HepG2 (cell line): ENCODE measurements at regions not wholly inside any gene's neighbourhood (a gene's known extent, or its start where the extent isn't known, plus 50 kb on each side); places are given as distances from the start of the nearest gene placed in this dataset.

Experiments used
- ATAC-seq: fragments of 200-7000 bp; cut with Tn5 transposase; 3 replicates; pipeline ENCODE4 v1.9.1; 2020; ENCODE audit warnings: mild to moderate bottlenecking, moderate library complexity
- BruUV-seq: library from RNA; stranded (reverse); fragments of 400-500 nt; replicated peaks from 2 replicates; lab custom pipeline; 2021; lab: Mats Ljungman, UMichigan
- CTCF ChIA-PET: fragments of 300-600 bp; formaldehyde crosslinking; extraction: SDS; loops from one replicate; lab custom pipeline; 2021; ENCODE audit warnings: low total read pairs, inconsistent platforms, low intra/inter-chr PET ratio; lab: Yijun Ruan, JAX
- POLR2A ChIA-PET: fragments of 350-600 bp; sonication (Branson Sonifier 250); formaldehyde crosslinking; loops from one replicate; lab custom pipeline; 2020; ENCODE audit warnings: antibody characterized with exemption, inconsistent platforms; lab: Yijun Ruan, JAX
- DNase-seq: peaks from one replicate; pipeline ENCODE4 v3.0.0-alpha.2; 2015; ENCODE audit warnings: low spot score
- FAIRE-seq: peaks from 3 replicates; lab custom pipeline; 2011; peaks lifted over from hg19 to GRCh38; lab: Jason Lieb, UNC
- H2AFZ ChIP-seq: one replicate; pipeline ENCODE4 v1.6.1; 2011; ENCODE audit warnings: low read length, inconsistent platforms
- H3K27ac ChIP-seq: fragments of 300-600 bp; 3 replicates; pipeline ENCODE4 v1.8.0; 2011; ENCODE audit warnings: mixed run types, mild to moderate bottlenecking, mixed read lengths, low read length, inconsistent platforms; ENCODE audit not compliant: insufficient read depth; ENCODE audit errors: extremely low read length
- H3K27me3 ChIP-seq, 2 experiments: fragments of 200-600 bp in 1 of 2; 2 replicates in 1 of 2; 3 replicates in 1 of 2; pipeline versions ENCODE4 v1.6.0 to v1.8.0; 2011; ENCODE audit warnings: low read length in 2 of 2, mild to moderate bottlenecking in 2 of 2, moderate library complexity in 2 of 2, inconsistent platforms in 1 of 2; ENCODE audit not compliant: insufficient read depth in 2 of 2, control insufficient read depth in 1 of 2
- H3K36me3 ChIP-seq, 2 experiments: fragments of 200-600 bp in 1 of 2; replicated peaks in 1 of 2; 2 replicates in 1 of 2; 3 replicates in 1 of 2; pipeline versions ENCODE4 v1.5.1 to v1.8.0; 2011; ENCODE audit warnings: low read length in 2 of 2, inconsistent platforms in 1 of 2; ENCODE audit not compliant: insufficient read depth in 2 of 2, control insufficient read depth in 1 of 2
- H3K4me1 ChIP-seq: 2 replicates; pipeline ENCODE4 v1.5.1; 2012; ENCODE audit warnings: low read length, inconsistent platforms; ENCODE audit not compliant: insufficient read depth
- H3K4me2 ChIP-seq: 2 replicates; pipeline ENCODE4 v1.6.0; 2011; ENCODE audit warnings: low read depth, low read length, inconsistent platforms
- H3K4me3 ChIP-seq, 3 experiments: fragments of 200-600 bp in 1 of 3; sonication (generic), shearing (Covaris generic) in 1 of 3; replicated peaks in 1 of 3; 2 replicates each; pipeline ENCODE4 v1.5.1; 2011 to 2016; ENCODE audit warnings: low read length in 3 of 3, inconsistent platforms in 2 of 3, low read depth in 2 of 3, mild to moderate bottlenecking in 2 of 3, control low read depth in 1 of 3, mixed read lengths in 1 of 3; ENCODE audit not compliant: insufficient read depth in 1 of 3
- H3K79me2 ChIP-seq: one replicate; pipeline ENCODE4 v1.6.1; 2011; ENCODE audit warnings: low read length, inconsistent platforms; ENCODE audit not compliant: insufficient read depth
- H3K9ac ChIP-seq: 2 replicates; pipeline ENCODE4 v1.6.0; 2011; ENCODE audit warnings: mild to moderate bottlenecking, low read depth, low read length, inconsistent platforms; ENCODE audit not compliant: insufficient read depth
- H3K9me3 ChIP-seq: 2 replicates; pipeline ENCODE4 v1.5.1; 2012; ENCODE audit warnings: mild to moderate bottlenecking, low read length
- H4K20me1 ChIP-seq: 2 replicates; pipeline ENCODE4 v1.6.0; 2011; ENCODE audit warnings: inconsistent platforms, mild to moderate bottlenecking, low read length, moderate library complexity; ENCODE audit not compliant: insufficient read depth
- CC2D1A ChIP-seq: sonication (generic); formaldehyde crosslinking; IDR thresholded peaks from 2 replicates; pipeline ENCODE4 v1.8.1; 2023; ENCODE audit warnings: mild to moderate bottlenecking, missing genetic modification reagents
- ESRRA ChIP-seq: sonication (generic); formaldehyde crosslinking; IDR thresholded peaks from 2 replicates; pipeline ENCODE4 v1.5.1; 2020; ENCODE audit warnings: mild to moderate bottlenecking, low read depth, missing genetic modification reagents
- FLYWCH1 ChIP-seq: sonication (generic); formaldehyde crosslinking; IDR thresholded peaks from 2 replicates; pipeline ENCODE4 v1.8.1; 2023; ENCODE audit warnings: mild to moderate bottlenecking, missing genetic modification reagents
- HMG20B ChIP-seq: conservative IDR thresholded peaks from 2 replicates; pipeline ENCODE4 v1.6.1; 2016; ENCODE audit warnings: missing genetic modification reagents, missing compliant biosample characterization
- HOXD1 ChIP-seq: sonication (generic); formaldehyde crosslinking; IDR thresholded peaks from 2 replicates; pipeline ENCODE4 v1.5.0; 2020; ENCODE audit warnings: missing genetic modification reagents
- NFE2L2 ChIP-seq: fragments of 150-350 bp; IDR thresholded peaks from 2 replicates; pipeline ENCODE4 v1.6.1; 2014; ENCODE audit warnings: low read length
- NFIB ChIP-seq: sonication (generic); formaldehyde crosslinking; IDR thresholded peaks from 2 replicates; pipeline ENCODE4 v1.9.0; 2021; ENCODE audit warnings: missing genetic modification reagents, mild to moderate bottlenecking, borderline replicate concordance
- RCOR2 ChIP-seq: IDR thresholded peaks from 2 replicates; pipeline ENCODE4 v1.6.1; 2016; ENCODE audit warnings: missing biosample characterization, missing genetic modification reagents
- SALL2 ChIP-seq: sonication (generic); formaldehyde crosslinking; IDR thresholded peaks from 2 replicates; pipeline ENCODE4 v1.8.1; 2023; ENCODE audit warnings: mild to moderate bottlenecking, missing genetic modification reagents, inconsistent platforms
- SAP130 ChIP-seq: IDR thresholded peaks from 2 replicates; pipeline ENCODE4 v1.6.1; 2016; ENCODE audit warnings: low read depth
- SRSF4 ChIP-seq: fragments of 200-400 bp; formaldehyde crosslinking; IDR thresholded peaks from one replicate; pipeline ENCODE4 v1.6.1; 2018; ENCODE audit warnings: mild to moderate bottlenecking, low read depth, low read length, moderate library complexity; ENCODE audit not compliant: poor library complexity, severe bottlenecking
- ZEB1 ChIP-seq: IDR thresholded peaks from 2 replicates; pipeline ENCODE4 v1.6.1; 2012; ENCODE audit warnings: mild to moderate bottlenecking, low read depth, inconsistent platforms; ENCODE audit not compliant: insufficient replicate concordance
- ZFY ChIP-seq: sonication (generic); formaldehyde crosslinking; IDR thresholded peaks from 2 replicates; pipeline ENCODE4 v1.4.0; 2020; ENCODE audit warnings: missing genetic modification reagents
- ZNF121 ChIP-seq: sonication (generic); formaldehyde crosslinking; IDR thresholded peaks from 2 replicates; pipeline ENCODE4 v1.5.0; 2020; ENCODE audit warnings: mild to moderate bottlenecking, missing genetic modification reagents
- ZNF136 ChIP-seq: sonication (generic); formaldehyde crosslinking; IDR thresholded peaks from 2 replicates; pipeline ENCODE4 v1.8.1; 2022; ENCODE audit warnings: low read depth, mild to moderate bottlenecking, moderate library complexity, missing genetic modification reagents
- WGBS: methylation state at CpG from one replicate; pipeline ENCODE4 v1.1.6; 2017; ENCODE audit warnings: low lambda C conversion rate; 5-methylcytosine and 5-hydroxymethylcytosine counted together
- in situ Hi-C: cut with HindIII; loops from 2 replicates; pipeline ENCODE4 v1.10.0; 2017; ENCODE audit warnings: low pct_unique_long_range_greater_than_20kb; ENCODE audit not compliant: extremely low pct_ligation_motif_present
- intact Hi-C: fragments of 100-400 bp; cut with micrococcal nuclease; formaldehyde crosslinking; loops from one replicate; pipeline ENCODE4 v1.10.0; 2022; ENCODE audit not compliant: unreplicated experiment
- TF ChIP-seq, protein P1 (sequence below): sonication (generic); formaldehyde crosslinking; IDR thresholded peaks from 2 replicates; pipeline ENCODE4 v1.4.0; 2020; ENCODE audit warnings: missing genetic modification reagents, low read depth, mild to moderate bottlenecking, borderline replicate concordance
- TF ChIP-seq, protein P2 (sequence below): IDR thresholded peaks from 2 replicates; pipeline ENCODE4 v1.6.1; 2016; ENCODE audit warnings: low read depth, missing genetic modification reagents, missing compliant biosample characterization
- TF ChIP-seq, protein P3 (sequence below): sonication (generic); formaldehyde crosslinking; IDR thresholded peaks from 2 replicates; pipeline ENCODE4 v1.4.0; 2020; ENCODE audit warnings: missing genetic modification reagents

DNA sequence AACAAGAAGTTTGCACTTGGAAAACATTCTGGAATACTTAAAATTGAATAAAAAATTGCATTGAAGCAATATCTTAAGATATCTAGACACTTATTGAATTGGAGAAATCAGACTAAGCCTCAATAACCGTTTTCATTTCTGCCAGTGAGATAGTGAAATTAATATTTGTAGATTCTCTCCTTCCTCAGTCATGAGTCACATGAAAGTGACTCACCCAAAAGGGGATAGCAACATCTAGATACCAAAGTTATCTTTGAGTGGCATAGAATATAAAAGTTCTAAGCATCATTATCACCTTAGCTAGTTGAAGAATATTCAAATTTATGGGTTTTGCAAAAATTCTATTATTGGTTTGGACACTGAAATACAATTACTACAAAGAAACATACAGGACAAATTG, 614.8 kb upstream of the ZNF717 start (continued):
- TF ChIP-seq, protein P1, sequence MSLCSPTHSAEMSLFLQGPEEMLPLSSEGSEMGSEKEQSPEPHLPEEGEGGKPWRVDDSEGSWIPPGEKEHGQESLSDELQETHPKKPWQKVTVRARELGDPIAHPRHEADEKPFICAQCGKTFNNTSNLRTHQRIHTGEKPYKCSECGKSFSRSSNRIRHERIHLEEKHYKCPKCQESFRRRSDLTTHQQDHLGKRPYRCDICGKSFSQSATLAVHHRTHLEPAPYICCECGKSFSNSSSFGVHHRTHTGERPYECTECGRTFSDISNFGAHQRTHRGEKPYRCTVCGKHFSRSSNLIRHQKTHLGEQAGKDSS, result no peak
- TF ChIP-seq, protein P2, sequence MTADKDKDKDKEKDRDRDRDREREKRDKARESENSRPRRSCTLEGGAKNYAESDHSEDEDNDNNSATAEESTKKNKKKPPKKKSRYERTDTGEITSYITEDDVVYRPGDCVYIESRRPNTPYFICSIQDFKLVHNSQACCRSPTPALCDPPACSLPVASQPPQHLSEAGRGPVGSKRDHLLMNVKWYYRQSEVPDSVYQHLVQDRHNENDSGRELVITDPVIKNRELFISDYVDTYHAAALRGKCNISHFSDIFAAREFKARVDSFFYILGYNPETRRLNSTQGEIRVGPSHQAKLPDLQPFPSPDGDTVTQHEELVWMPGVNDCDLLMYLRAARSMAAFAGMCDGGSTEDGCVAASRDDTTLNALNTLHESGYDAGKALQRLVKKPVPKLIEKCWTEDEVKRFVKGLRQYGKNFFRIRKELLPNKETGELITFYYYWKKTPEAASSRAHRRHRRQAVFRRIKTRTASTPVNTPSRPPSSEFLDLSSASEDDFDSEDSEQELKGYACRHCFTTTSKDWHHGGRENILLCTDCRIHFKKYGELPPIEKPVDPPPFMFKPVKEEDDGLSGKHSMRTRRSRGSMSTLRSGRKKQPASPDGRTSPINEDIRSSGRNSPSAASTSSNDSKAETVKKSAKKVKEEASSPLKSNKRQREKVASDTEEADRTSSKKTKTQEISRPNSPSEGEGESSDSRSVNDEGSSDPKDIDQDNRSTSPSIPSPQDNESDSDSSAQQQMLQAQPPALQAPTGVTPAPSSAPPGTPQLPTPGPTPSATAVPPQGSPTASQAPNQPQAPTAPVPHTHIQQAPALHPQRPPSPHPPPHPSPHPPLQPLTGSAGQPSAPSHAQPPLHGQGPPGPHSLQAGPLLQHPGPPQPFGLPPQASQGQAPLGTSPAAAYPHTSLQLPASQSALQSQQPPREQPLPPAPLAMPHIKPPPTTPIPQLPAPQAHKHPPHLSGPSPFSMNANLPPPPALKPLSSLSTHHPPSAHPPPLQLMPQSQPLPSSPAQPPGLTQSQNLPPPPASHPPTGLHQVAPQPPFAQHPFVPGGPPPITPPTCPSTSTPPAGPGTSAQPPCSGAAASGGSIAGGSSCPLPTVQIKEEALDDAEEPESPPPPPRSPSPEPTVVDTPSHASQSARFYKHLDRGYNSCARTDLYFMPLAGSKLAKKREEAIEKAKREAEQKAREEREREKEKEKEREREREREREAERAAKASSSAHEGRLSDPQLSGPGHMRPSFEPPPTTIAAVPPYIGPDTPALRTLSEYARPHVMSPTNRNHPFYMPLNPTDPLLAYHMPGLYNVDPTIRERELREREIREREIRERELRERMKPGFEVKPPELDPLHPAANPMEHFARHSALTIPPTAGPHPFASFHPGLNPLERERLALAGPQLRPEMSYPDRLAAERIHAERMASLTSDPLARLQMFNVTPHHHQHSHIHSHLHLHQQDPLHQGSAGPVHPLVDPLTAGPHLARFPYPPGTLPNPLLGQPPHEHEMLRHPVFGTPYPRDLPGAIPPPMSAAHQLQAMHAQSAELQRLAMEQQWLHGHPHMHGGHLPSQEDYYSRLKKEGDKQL (CRISPR knock-in tag), result no peak
- TF ChIP-seq SAP130 (CRISPR knock-in tag), result no peak

DNA sequence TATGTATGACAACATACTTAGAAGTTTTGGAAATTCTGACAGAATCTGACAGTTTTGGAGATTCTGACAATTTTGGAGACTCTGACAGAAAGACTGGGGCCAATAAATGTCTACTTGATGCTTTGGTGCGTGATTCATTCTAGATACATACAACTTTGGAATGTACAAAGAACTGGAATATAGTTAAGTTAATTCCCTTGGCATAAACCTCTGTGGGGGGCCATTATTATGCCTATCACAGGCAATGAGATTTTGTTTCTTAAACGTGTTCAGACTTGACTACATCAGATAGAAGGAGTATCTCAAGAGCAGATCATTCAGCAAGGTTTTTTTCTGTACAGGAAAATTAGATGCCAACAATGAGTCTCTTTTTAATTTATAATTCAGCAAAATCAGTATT, 617.6 kb upstream of the ZNF717 start:
- H3K9ac ChIP-seq, result no peak overlapping the region
- no peaks in the 10 kb centered on the region for H3K4me1 ChIP-seq
- ATAC-seq (no peak), DNase-seq (no peak), FAIRE-seq (no peak)
- H3K27me3 ChIP-seq, result no peaks in the 10 kb centered on the region
- intact Hi-C loops (no loop called here), in situ Hi-C loops (no loop called here)
- no peak overlapping the region for H3K4me2 ChIP-seq
- ChIA-PET CTCF (no interaction called here), POLR2A (no interaction called here)
- no peaks in the 10 kb centered on the region for H4K20me1 ChIP-seq
- H3K36me3 ChIP-seq, result no peaks in the 10 kb centered on the region
- WGBS, result 5% methylated on average over 2 of the region's 2 CpGs
- BruUV-seq, result no TSS peak
- H3K4me3 ChIP-seq, result no peak overlapping the region
- H3K27ac ChIP-seq, result no peak overlapping the region
- no peaks in the 10 kb centered on the region for H3K79me2 ChIP-seq
- peaks cover 12% of the 10 kb centered on the region; the same call in 1 of the 2 replicates for H3K9me3 ChIP-seq
- H2AFZ ChIP-seq, result no peak overlapping the region
- TF ChIP-seq, protein P3, sequence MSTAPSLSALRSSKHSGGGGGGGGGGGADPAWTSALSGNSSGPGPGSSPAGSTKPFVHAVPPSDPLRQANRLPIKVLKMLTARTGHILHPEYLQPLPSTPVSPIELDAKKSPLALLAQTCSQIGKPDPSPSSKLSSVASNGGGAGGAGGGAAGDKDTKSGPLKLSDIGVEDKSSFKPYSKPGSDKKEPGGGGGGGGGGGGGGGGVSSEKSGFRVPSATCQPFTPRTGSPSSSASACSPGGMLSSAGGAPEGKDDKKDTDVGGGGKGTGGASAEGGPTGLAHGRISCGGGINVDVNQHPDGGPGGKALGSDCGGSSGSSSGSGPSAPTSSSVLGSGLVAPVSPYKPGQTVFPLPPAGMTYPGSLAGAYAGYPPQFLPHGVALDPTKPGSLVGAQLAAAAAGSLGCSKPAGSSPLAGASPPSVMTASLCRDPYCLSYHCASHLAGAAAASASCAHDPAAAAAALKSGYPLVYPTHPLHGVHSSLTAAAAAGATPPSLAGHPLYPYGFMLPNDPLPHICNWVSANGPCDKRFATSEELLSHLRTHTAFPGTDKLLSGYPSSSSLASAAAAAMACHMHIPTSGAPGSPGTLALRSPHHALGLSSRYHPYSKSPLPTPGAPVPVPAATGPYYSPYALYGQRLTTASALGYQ (CRISPR knock-in tag), result no peak
- TF ChIP-seq HMG20B (CRISPR knock-in tag) (no peak), ZEB1 (no peak), CC2D1A (CRISPR knock-in tag) (no peak), ZNF136 (CRISPR knock-in tag) (no peak), SALL2 (no peak), ZFY (CRISPR knock-in tag) (no peak), RCOR2 (CRISPR knock-in tag) (no peak), SRSF4 (no peak), ESRRA (no peak), FLYWCH1 (no peak), NFE2L2 (no peak), HOXD1 (CRISPR knock-in tag) (no peak), ZNF121 (CRISPR knock-in tag) (no peak), NFIB (CRISPR knock-in tag) (no peak)
